HG03432 (cell line): ENCODE measurements at regions not wholly inside any gene's neighbourhood (a gene's known extent, or its start where the extent isn't known, plus 50 kb on each side); places are given as distances from the start of the nearest gene placed in this dataset.
"Not testable (repeated sequence)": the region's sequence is repeated elsewhere in the genome, so short reads cannot be mapped to it uniquely, and the experiment has no call there.

Experiments used
- ATAC-seq: cut with Tn5 transposase; IDR thresholded peaks from one replicate; pipeline ENCODE4 v1.9.1; 2021; ENCODE audit warnings: mild to moderate bottlenecking, moderate library complexity; ENCODE audit not compliant: unreplicated experiment

- no peak for ATAC-seq
Measured at GRCh38 chr18:35822413-35822812, 150.1 kb upstream of the RMP24 start.

- ATAC-seq, result no peak
Measured at GRCh38 chr18:35826477-35826876, 146.0 kb upstream of the RMP24 start.

- ATAC-seq, result peak; percentile 62
Measured at GRCh38 chr18:35827275-35827902, 145.1 kb upstream of the RMP24 start.

DNA sequence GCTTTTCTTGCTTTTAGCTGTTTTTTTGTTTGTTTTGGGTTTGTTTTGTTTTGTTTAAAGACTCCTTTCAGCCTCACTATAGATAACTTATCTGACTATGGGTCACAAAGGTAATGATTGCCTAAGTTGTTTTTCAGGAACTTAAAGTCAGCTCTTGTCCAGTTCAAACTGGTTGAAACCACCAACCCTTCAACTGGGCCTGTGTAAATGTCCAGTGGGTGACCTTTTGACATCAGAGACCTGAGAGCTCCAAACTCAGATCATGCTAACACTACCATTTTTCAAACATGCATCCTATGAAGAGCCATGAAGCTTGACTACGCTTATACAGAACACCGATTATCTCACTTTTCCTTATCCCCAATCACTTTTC is 144.6 kb upstream of the RMP24 start:
- ATAC-seq, result peak; percentile 12

DNA sequence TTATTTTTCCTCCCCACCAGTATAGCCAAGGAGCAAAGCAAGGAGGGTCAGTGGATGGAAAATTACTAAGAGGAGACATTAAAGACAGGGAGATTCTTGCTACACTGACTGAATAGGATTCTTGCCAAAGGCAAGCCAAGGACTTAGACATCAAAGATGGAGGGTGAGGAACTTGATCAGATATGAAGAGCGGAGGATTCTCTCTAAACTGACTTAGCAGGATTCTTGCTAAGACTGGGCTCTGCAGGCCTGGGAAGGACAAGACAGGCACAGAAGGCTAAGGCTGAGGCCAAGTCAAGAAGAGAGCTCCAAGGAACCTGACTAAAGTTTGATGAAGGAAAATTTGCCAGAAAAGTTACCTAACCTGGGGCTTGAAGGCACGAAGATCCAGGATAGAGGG is 143.9 kb upstream of the RMP24 start:
- no peak for ATAC-seq

GRCh38 chr18:35835366-35835765 is 137.1 kb upstream of the RMP24 start:
- ATAC-seq, result no peak

GRCh38 chr18:35835833-35836232 is 136.6 kb upstream of the RMP24 start:
- ATAC-seq, result peak; percentile 97

GRCh38 chr18:35836932-35837331 is 135.5 kb upstream of the RMP24 start:
- ATAC-seq, result no peak

GRCh38 chr18:35837922-35838496 is 134.5 kb upstream of the RMP24 start:
- no peak for ATAC-seq

DNA sequence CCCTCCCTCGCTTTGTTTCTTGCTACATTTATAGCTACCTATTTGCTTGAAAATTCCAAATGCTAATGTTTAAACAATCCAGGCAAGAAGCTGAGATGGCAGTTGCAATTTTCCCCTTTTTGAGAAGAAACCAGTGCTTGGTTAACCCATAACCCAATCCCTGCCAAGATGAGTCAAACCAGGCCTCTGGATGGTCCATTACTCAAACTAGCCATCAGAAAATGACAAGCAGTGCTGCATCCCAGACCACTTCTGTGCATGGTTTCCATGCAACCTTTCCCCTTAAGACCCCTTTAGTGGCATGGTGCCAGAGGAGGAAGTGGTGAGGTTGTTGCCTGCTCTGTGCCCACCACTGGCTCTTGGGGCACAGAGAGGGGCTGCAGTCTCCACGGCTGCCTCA is 131.2 kb upstream of the RMP24 start:
- ATAC-seq, result no peak

GRCh38 chr18:35842536-35842935 is 129.9 kb upstream of the RMP24 start:
- no peak for ATAC-seq

DNA sequence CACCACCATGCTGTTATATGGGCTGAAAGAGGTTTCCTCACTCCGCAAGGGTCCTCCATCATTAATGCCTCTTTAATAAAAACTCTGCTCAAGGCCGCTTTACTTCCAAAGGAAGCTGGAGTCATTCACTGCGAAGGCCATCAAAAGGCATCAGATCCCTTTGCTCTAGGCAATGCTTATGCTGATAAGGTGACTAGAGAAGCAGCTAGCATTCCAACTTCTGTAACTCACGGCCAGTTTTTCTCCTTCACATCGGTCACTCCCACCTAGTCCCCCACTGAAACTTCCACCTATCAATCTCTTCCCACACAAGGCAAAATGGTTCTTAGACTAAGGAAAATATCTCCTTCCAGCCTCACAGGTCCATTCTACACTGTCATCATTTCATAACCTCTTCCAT is 124.2 kb upstream of the RMP24 start:
- ATAC-seq, result not testable (repeated sequence)

- not testable (repeated sequence) for ATAC-seq
Measured at GRCh38 chr18:35849241-35849640, 123.2 kb upstream of the RMP24 start.

GRCh38 chr18:35851286-35851970 is 121.1 kb upstream of the RMP24 start:
- no peak for ATAC-seq

DNA sequence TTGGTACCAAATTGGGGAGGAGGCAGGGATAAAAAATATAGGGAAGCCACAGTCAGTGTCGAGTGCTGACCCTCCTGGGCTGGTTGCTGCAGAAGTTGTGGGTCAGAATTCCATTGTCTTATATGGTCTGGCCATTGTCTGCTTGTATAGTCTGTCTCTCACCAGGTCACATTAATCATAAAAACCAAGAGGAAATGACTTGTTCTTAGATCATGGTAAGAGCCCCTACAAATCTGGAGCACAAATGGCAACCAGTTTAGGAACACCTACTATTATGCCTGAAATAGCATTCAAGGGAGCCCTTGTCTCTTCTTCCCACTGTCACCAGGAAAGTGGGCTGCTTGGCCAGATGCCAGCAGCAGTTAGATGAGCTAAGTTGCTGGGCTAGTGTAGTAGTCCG is 119.7 kb upstream of the RMP24 start:
- ATAC-seq, result no peak

- no peak for ATAC-seq
Measured at GRCh38 chr18:35854095-35854494, 118.4 kb upstream of the RMP24 start.

DNA sequence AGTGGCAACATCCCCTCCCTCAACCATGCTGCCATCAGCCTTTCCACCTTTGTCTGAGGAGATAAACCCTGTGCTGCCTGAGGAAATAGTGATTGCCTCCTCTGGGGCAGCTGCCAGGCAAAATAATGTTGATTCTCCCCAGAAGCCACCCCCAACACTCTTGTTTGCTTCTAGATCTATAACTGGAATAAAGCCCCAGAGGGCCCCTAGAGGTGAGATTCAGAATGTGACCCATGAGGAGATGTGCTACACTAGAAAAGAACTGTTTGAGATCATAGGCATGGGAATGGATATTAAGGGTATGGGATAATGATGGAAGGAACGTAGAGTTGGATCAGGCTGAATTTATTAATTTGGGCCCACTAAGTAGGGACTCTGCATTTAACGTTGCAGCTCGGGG is 116.3 kb upstream of the RMP24 start:
- no peak for ATAC-seq

- ATAC-seq, result not testable (repeated sequence)
Measured at GRCh38 chr18:35856721-35857120, 115.8 kb upstream of the RMP24 start.

DNA sequence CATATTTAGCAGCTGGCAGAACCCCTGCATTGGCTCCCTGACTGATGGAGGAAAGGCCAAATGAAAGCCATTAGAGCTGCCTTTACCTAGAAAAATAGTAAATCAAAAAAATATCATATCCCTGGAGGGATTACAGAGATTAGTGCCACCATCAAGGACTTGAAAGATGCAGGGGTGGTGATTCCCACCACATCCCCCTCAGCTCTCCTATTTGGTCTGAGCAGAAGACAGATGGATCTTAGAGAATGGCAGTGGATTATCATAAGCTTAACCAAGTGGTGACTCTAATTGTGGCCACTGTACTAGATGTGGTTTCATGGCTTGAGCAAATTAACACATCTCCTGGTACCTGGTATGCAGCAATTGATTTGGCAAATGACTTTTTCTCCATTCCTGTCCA is 114.9 kb upstream of the RMP24 start:
- not testable (repeated sequence) for ATAC-seq

- peak; percentile 89 for ATAC-seq
Measured at GRCh38 chr18:35861367-35862118, 110.9 kb upstream of the RMP24 start.

- peak; percentile 45 for ATAC-seq
Measured at GRCh38 chr18:35862119-35862640, 110.3 kb upstream of the RMP24 start.
